MM.1S (cell line): ENCODE measurements at regions not wholly inside any gene's neighbourhood (a gene's known extent, or its start where the extent isn't known, plus 50 kb on each side); places are given as distances from the start of the nearest gene placed in this dataset.

Experiments used
- DNase-seq: peaks from one replicate; pipeline ENCODE4 v3.0.0-alpha.2; 2015
- H2AFZ ChIP-seq: fragments of 300-600 bp; sonication (generic); 2 replicates; pipeline ENCODE4 v1.6.0; 2016; ENCODE audit warnings: antibody characterized with exemption, low read length
- H3F3A ChIP-seq: fragments of 300-600 bp; sonication (generic); 2 replicates; pipeline ENCODE4 v1.6.1; 2016; ENCODE audit warnings: mild to moderate bottlenecking, antibody characterized with exemption, low read length, moderate library complexity, mixed read lengths; ENCODE audit not compliant: insufficient read depth
- H3K27ac ChIP-seq: fragments of 300-600 bp; sonication (generic); 2 replicates; pipeline ENCODE4 v1.5.1; 2016; ENCODE audit warnings: mild to moderate bottlenecking, low read length
- H3K27me3 ChIP-seq: fragments of 300-600 bp; sonication (generic); replicated peaks from 2 replicates; pipeline ENCODE4 v1.6.0; 2016; ENCODE audit warnings: low read length; ENCODE audit not compliant: insufficient read depth
- H3K36me3 ChIP-seq: fragments of 300-600 bp; sonication (generic); replicated peaks from 2 replicates; pipeline ENCODE4 v1.6.1; 2016; ENCODE audit warnings: mild to moderate bottlenecking, low read length, mixed read lengths; ENCODE audit not compliant: insufficient read depth
- H3K4me1 ChIP-seq: fragments of 300-600 bp; sonication (generic); 2 replicates; pipeline ENCODE4 v1.6.1; 2016; ENCODE audit warnings: low read length, mixed read lengths
- H3K4me2 ChIP-seq: fragments of 300-600 bp; sonication (generic); 2 replicates; pipeline ENCODE4 v1.6.0; 2016; ENCODE audit warnings: low read depth, low read length
- H3K4me3 ChIP-seq: fragments of 300-600 bp; sonication (generic); 2 replicates; pipeline ENCODE4 v1.5.1; 2016; ENCODE audit warnings: low read length, mixed read lengths
- H3K79me2 ChIP-seq: fragments of 300-600 bp; sonication (generic); 2 replicates; pipeline ENCODE4 v1.6.1; 2016; ENCODE audit warnings: mixed run types, low read length, mixed read lengths
- H3K9ac ChIP-seq: fragments of 300-600 bp; sonication (generic); 2 replicates; pipeline ENCODE4 v1.6.1; 2016; ENCODE audit warnings: low read length, mixed read lengths
- H3K9me2 ChIP-seq: fragments of 300-600 bp; sonication (generic); replicated peaks from 2 replicates; pipeline ENCODE4 v1.6.1; 2016; ENCODE audit warnings: mild to moderate bottlenecking, low read length, mixed read lengths; ENCODE audit not compliant: insufficient read depth
- H3K9me3 ChIP-seq: fragments of 300-600 bp; sonication (generic); replicated peaks from 2 replicates; pipeline ENCODE4 v1.6.1; 2016; ENCODE audit warnings: mild to moderate bottlenecking, low read length, mixed read lengths; ENCODE audit not compliant: insufficient read depth
- H4K20me1 ChIP-seq: fragments of 300-600 bp; sonication (generic); 2 replicates; pipeline ENCODE4 v1.6.1; 2016; ENCODE audit warnings: mild to moderate bottlenecking, low read length, moderate library complexity, mixed read lengths; ENCODE audit not compliant: insufficient read depth
- CTCF ChIP-seq: fragments of 300-600 bp; sonication (generic); IDR thresholded peaks from 2 replicates; pipeline ENCODE4 v1.5.1; 2016; ENCODE audit warnings: antibody characterized with exemption, low read length, mixed read lengths
- EZH2 ChIP-seq: fragments of 300-600 bp; sonication (generic); optimal IDR thresholded peaks from 2 replicates; pipeline ENCODE3; 2017; ENCODE audit warnings: low read depth, mild to moderate bottlenecking, antibody characterized with exemption, low read length, mixed read lengths
- EZH2phosphoT487 ChIP-seq: fragments of 300-600 bp; sonication (generic); IDR thresholded peaks from 2 replicates; pipeline ENCODE4 v1.6.1; 2018; ENCODE audit warnings: antibody characterized with exemption, low read length

- H2AFZ ChIP-seq, result no peak overlapping the region
- no peak for DNase-seq
Measured at GRCh38 chr12:4001031-4001430, 127.8 kb upstream of the PARP11 start.

GRCh38 chr12:3999904-4000303, 126.7 kb upstream of the PARP11 start:
- no peaks in the 10 kb centered on the region for H3K9me3 ChIP-seq
- no peak overlapping the region for H3K4me2 ChIP-seq
- H3F3A ChIP-seq, result no peaks in the 10 kb centered on the region
- H3K4me3 ChIP-seq, result no peak overlapping the region
- H3K36me3 ChIP-seq, result no peaks in the 10 kb centered on the region
- H3K27me3 ChIP-seq, result no peaks in the 10 kb centered on the region
- no peak overlapping the region for H3K27ac ChIP-seq
- no peak for DNase-seq
- H2AFZ ChIP-seq, result no peak overlapping the region
- H3K9me2 ChIP-seq, result no peaks in the 10 kb centered on the region
- no peaks in the 10 kb centered on the region for H4K20me1 ChIP-seq
- no peak for TF ChIP-seq CTCF
- TF ChIP-seq EZH2, result no peak
- no peak for TF ChIP-seq EZH2phosphoT487
- H3K79me2 ChIP-seq, result no peaks in the 10 kb centered on the region
- no peaks in the 10 kb centered on the region for H3K4me1 ChIP-seq
- no peak overlapping the region for H3K9ac ChIP-seq

More at GRCh38 chr12:4001031-4001430, 127.8 kb upstream of the PARP11 start:
- Histone ChIP-seq H3K79me2 (no peaks in the 10 kb centered on the region), H3K9ac (no peak overlapping the region), H3K4me2 (no peak overlapping the region), H3K4me1 (no peaks in the 10 kb centered on the region), H3K9me3 (no peaks in the 10 kb centered on the region), H3K27me3 (no peaks in the 10 kb centered on the region), H3K36me3 (no peaks in the 10 kb centered on the region), H3K4me3 (no peak overlapping the region), H3K9me2 (no peaks in the 10 kb centered on the region), H3K27ac (no peak overlapping the region), H3F3A (no peaks in the 10 kb centered on the region), H4K20me1 (no peaks in the 10 kb centered on the region)
- TF ChIP-seq EZH2phosphoT487, result no peak
- TF ChIP-seq EZH2, result no peak
- no peak for TF ChIP-seq CTCF

GRCh38 chr12:3998968-3999792, 126.0 kb upstream of the PARP11 start:
- no peak for DNase-seq
- H3F3A ChIP-seq, result no peaks in the 10 kb centered on the region
- H3K27ac ChIP-seq, result no peak overlapping the region
- H3K27me3 ChIP-seq, result no peaks in the 10 kb centered on the region
- H2AFZ ChIP-seq, result no peak overlapping the region
- no peaks in the 10 kb centered on the region for H3K9me3 ChIP-seq
- no peaks in the 10 kb centered on the region for H3K4me1 ChIP-seq
- H3K9ac ChIP-seq, result no peak overlapping the region
- no peaks in the 10 kb centered on the region for H3K9me2 ChIP-seq
- no peak overlapping the region for H3K4me2 ChIP-seq
- no peak for TF ChIP-seq EZH2phosphoT487
- no peak for TF ChIP-seq CTCF
- no peak for TF ChIP-seq EZH2
- no peaks in the 10 kb centered on the region for H3K79me2 ChIP-seq
- H3K36me3 ChIP-seq, result no peaks in the 10 kb centered on the region
- no peak overlapping the region for H3K4me3 ChIP-seq
- no peaks in the 10 kb centered on the region for H4K20me1 ChIP-seq
